ENCODE measurements at regions not wholly inside any gene's neighbourhood (a gene's known extent, or its start where the extent isn't known, plus 50 kb on each side); places are given as distances from the start of the nearest gene placed in this dataset.

- TF ChIP-seq EZH2phosphoT487 (conservative IDR thresholded peaks at IDR 0.05; ENCODE audit: low read length) (no peak), CTCF (IDR thresholded peaks at IDR 0.05; ENCODE audit: insufficient read depth, low read length, poor library complexity, severe bottlenecking) (no peak)
These were observed 263.1 kb downstream of the TNS1 start for GRCh38 chr2:217739741-217740140.

All from SU-DHL-6 (cell line).